ENCODE measurements at regions not wholly inside any gene's neighbourhood (a gene's known extent, or its start where the extent isn't known, plus 50 kb on each side); places are given as distances from the start of the nearest gene placed in this dataset.

GRCh38 chr2:181188605-181189004 lies 208.2 kb downstream of the UBE2E3 start:
- no peak for DNase-seq (ENCODE audit: low read depth)
- no peak overlapping the region for H3K4me3 ChIP-seq (ENCODE audit: control insufficient read depth, low read depth, low read length)
- TF ChIP-seq CTCF (conservative IDR thresholded peaks at IDR 0.05; ENCODE audit: control insufficient read depth, insufficient read depth, low read depth, low read length), result no peak

GRCh38 chr2:181189951-181190350 lies 209.5 kb downstream of the UBE2E3 start:
- no peak for TF ChIP-seq CTCF (conservative IDR thresholded peaks at IDR 0.05; ENCODE audit: control insufficient read depth, insufficient read depth, low read depth, low read length)
- no peak overlapping the region for H3K4me3 ChIP-seq (ENCODE audit: control insufficient read depth, low read depth, low read length)
- DNase-seq (ENCODE audit: low read depth), result no peak

GRCh38 chr2:181190711-181191110 lies 210.3 kb downstream of the UBE2E3 start:
- peak; percentile 30 for DNase-seq (ENCODE audit: low read depth)
- no peak overlapping the region for H3K4me3 ChIP-seq (ENCODE audit: control insufficient read depth, low read depth, low read length)
- no peak for TF ChIP-seq CTCF (conservative IDR thresholded peaks at IDR 0.05; ENCODE audit: control insufficient read depth, insufficient read depth, low read depth, low read length)

GRCh38 chr2:181193550-181193949 lies 213.1 kb downstream of the UBE2E3 start:
- TF ChIP-seq CTCF (conservative IDR thresholded peaks at IDR 0.05; ENCODE audit: control insufficient read depth, insufficient read depth, low read depth, low read length), result no peak
- no peak for DNase-seq (ENCODE audit: low read depth)
- no peak overlapping the region for H3K4me3 ChIP-seq (ENCODE audit: control insufficient read depth, low read depth, low read length)

- TF ChIP-seq CTCF (conservative IDR thresholded peaks at IDR 0.05; ENCODE audit: control insufficient read depth, insufficient read depth, low read depth, low read length), result no peak
- H3K4me3 ChIP-seq (ENCODE audit: control insufficient read depth, low read depth, low read length), result no peak overlapping the region
- no peak for DNase-seq (ENCODE audit: low read depth)
These were observed 216.0 kb downstream of the UBE2E3 start for GRCh38 chr2:181196401-181196800.

GRCh38 chr2:181197140-181197760 lies 216.8 kb downstream of the UBE2E3 start:
- H3K4me3 ChIP-seq (ENCODE audit: control insufficient read depth, low read depth, low read length), result no peak overlapping the region
- DNase-seq (ENCODE audit: low read depth), result no peak
- TF ChIP-seq CTCF (conservative IDR thresholded peaks at IDR 0.05; ENCODE audit: control insufficient read depth, insufficient read depth, low read depth, low read length), result no peak

Measured in fibroblast of mammary gland (primary cell).